ENCODE measurements at regions not wholly inside any gene's neighbourhood (a gene's known extent, or its start where the extent isn't known, plus 50 kb on each side); places are given as distances from the start of the nearest gene placed in this dataset.

DNA sequence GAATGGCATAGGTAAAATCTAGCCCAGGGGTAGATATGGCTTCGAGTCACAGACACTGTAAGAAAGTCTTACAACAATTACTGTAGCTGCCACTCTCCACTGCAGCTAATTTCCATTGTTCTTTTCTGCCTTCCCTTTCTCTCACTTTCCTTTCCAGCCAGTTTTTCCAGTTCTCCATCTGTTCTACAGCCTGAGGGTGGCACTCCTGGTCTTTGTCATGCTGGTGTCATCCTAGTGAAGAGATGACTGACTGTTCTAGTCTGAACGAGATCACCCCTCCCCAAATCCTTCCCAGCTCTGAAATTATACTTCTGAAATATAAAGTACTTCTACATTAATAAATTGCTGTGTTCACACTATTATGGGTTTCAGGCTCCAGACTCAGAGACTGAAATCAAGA, 74.2 kb upstream of the CSRP2 start:
- ATAC-seq (no peak), DNase-seq (no peak)
- Histone ChIP-seq H3K36me3 (ENCODE audit: insufficient read depth in 1 of 2, low read depth in 1 of 2) (no peaks in the 10 kb centered on the region), H3K4me3 (no peak overlapping the region), H3K27me3 (ENCODE audit: insufficient read depth in 3 of 3, low read length in 2 of 3) (peaks cover 0 to 4% (median 0%) of the 10 kb centered on the region in 3 donors), H3K4me1 (no peaks in the 10 kb centered on the region), H3K9me3 (no peaks in the 10 kb centered on the region), H3K27ac (no peak overlapping the region)
- WGBS, 3 donors, result 40 to 46% (median 41%) methylated on average over 2 of the region's 2 CpGs
- intact Hi-C loops (cut with DNase I), result no loop called here
- TF ChIP-seq, protein P1, sequence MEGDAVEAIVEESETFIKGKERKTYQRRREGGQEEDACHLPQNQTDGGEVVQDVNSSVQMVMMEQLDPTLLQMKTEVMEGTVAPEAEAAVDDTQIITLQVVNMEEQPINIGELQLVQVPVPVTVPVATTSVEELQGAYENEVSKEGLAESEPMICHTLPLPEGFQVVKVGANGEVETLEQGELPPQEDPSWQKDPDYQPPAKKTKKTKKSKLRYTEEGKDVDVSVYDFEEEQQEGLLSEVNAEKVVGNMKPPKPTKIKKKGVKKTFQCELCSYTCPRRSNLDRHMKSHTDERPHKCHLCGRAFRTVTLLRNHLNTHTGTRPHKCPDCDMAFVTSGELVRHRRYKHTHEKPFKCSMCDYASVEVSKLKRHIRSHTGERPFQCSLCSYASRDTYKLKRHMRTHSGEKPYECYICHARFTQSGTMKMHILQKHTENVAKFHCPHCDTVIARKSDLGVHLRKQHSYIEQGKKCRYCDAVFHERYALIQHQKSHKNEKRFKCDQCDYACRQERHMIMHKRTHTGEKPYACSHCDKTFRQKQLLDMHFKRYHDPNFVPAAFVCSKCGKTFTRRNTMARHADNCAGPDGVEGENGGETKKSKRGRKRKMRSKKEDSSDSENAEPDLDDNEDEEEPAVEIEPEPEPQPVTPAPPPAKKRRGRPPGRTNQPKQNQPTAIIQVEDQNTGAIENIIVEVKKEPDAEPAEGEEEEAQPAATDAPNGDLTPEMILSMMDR (IDR thresholded peaks at IDR 0.05), result no peak

DNA sequence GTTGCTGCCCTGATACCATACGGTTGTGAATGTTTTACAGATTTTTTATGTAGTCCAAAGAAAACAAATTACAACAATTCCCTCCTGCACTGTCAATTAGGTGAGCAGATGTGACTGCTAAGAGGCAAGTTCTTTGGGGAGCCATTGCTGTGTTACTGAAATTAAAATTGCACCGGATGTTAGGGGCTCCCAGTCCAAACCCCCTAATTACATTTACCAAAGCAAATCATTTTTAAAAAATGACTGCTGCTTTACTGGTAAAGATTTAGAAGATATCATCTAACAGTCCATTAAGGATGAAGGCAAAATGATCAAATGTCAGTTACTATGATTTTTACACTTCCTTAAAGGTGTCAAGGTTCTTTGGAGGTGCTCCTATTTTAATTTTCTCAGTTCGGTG, 70.1 kb upstream of the CSRP2 start:
- ATAC-seq (no peak), DNase-seq (no peak)
- Histone ChIP-seq H3K27me3 (ENCODE audit: insufficient read depth in 3 of 3, low read length in 2 of 3) (peaks cover 0 to 4% (median 0%) of the 10 kb centered on the region in 3 donors), H3K4me1 (no peaks in the 10 kb centered on the region), H3K4me3 (no peak overlapping the region), H3K9me3 (no peaks in the 10 kb centered on the region), H3K36me3 (ENCODE audit: insufficient read depth in 1 of 2, low read depth in 1 of 2) (no peaks in the 10 kb centered on the region), H3K27ac (no peak overlapping the region)
- TF ChIP-seq, protein P1 (IDR thresholded peaks at IDR 0.05), result no peak
- intact Hi-C loops (cut with DNase I), result no loop called here
- 29 to 44% (median 32%) methylated on average over 3 of the region's 3 CpGs for WGBS, 3 donors

DNA sequence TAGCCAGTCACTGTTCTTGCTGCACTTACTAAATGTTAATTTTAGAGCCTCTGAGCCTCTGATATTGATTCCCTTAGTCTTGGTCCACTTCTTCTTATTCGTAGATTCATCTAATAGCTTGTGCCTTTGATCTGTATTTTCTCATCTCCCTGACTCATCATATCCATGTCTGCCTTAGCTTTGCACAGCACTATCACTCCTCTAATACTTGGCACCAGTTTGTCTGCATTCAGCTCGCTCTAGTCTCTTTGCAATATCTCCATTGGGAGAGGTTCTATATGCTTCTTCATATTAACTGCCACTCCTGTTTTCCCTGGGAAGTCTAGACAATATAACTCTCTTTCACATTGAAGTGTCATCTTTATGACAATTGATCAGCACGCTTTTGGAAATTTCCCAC, 68.5 kb upstream of the CSRP2 start:
- intact Hi-C loops (cut with DNase I), result no loop called here
- H3K9me3 ChIP-seq, result no peaks in the 10 kb centered on the region
- ATAC-seq (no peak), DNase-seq (no peak)
- H3K27me3 ChIP-seq (ENCODE audit: insufficient read depth in 3 of 3, low read length in 2 of 3), result peaks cover 0 to 4% (median 0%) of the 10 kb centered on the region in 3 donors
- H3K36me3 ChIP-seq (ENCODE audit: insufficient read depth in 1 of 2, low read depth in 1 of 2), result no peaks in the 10 kb centered on the region
- H3K4me3 ChIP-seq, result no peak overlapping the region
- no peaks in the 10 kb centered on the region for H3K4me1 ChIP-seq
- WGBS, 3 donors, result 88 to 93% (median 92%) methylated on average over 3 of the region's 3 CpGs
- TF ChIP-seq, protein P1 (IDR thresholded peaks at IDR 0.05), result no peak
- no peak overlapping the region for H3K27ac ChIP-seq

DNA sequence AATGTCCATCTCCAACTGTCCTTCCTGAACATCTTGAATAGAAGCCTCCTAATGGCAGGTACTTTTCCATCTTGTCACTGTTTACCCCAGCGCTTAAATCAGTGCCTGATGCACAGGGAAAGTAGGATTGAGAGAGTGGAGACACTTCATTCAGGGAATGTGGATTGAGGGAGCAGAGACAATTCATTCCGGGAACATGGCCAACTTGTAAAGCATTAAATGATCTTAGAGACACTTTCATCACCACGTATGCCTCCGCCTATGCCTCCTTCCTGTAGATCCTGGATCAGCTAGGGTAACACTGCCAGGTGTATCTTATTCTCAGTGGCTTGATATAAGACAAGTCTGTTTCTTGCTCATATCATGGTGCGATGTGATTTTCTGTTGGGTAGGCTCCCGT, 67.6 kb upstream of the CSRP2 start:
- DNase-seq, result no peak
- Histone ChIP-seq H3K9me3 (no peaks in the 10 kb centered on the region), H3K27me3 (ENCODE audit: insufficient read depth in 3 of 3, low read length in 2 of 3) (peaks cover 0 to 4% (median 0%) of the 10 kb centered on the region in 3 donors), H3K4me3 (no peak overlapping the region), H3K36me3 (ENCODE audit: insufficient read depth in 1 of 2, low read depth in 1 of 2) (no peaks in the 10 kb centered on the region), H3K4me1 (no peaks in the 10 kb centered on the region), H3K27ac (no peak overlapping the region)
- intact Hi-C loops (cut with DNase I), result no loop called here
- TF ChIP-seq, protein P1 (IDR thresholded peaks at IDR 0.05), result no peak
- 67 to 74% (median 69%) methylated on average over 6 of the region's 6 CpGs for WGBS, 3 donors
- ATAC-seq, result no peak

DNA sequence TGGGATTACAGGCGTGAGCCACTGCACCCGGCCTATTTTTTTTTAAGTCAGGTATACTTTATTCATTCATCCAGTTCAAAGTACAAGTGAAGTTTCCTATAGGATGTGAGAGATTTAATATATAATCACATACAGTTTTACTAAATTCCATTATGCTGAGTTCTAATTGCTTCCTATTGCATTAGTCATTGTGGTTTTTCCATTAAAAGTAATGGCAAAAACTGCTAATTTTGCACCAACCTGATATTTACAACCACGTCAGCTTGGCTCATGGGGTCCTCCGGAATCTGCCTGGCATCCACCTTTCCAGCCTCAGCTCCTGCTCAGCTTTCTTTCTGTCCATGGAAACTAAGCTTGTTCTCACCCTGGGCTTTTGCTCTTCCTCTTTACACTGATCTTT, 67.0 kb upstream of the CSRP2 start:
- WGBS, 3 donors, result 95 to 98% (median 96%) methylated on average over 4 of the region's 4 CpGs
- H3K27ac ChIP-seq, result no peak overlapping the region
- DNase-seq (no peak), ATAC-seq (no peak)
- peaks cover 0 to 4% (median 0%) of the 10 kb centered on the region in 3 donors for H3K27me3 ChIP-seq (ENCODE audit: insufficient read depth in 3 of 3, low read length in 2 of 3)
- no peaks in the 10 kb centered on the region for H3K36me3 ChIP-seq (ENCODE audit: insufficient read depth in 1 of 2, low read depth in 1 of 2)
- TF ChIP-seq, protein P1 (IDR thresholded peaks at IDR 0.05), result no peak
- intact Hi-C loops (cut with DNase I), result no loop called here
- no peaks in the 10 kb centered on the region for H3K9me3 ChIP-seq
- H3K4me3 ChIP-seq, result no peak overlapping the region
- no peaks in the 10 kb centered on the region for H3K4me1 ChIP-seq

Data from psoas muscle (tissue), 7 donors.